Retina (tissue), 1 donor: ENCODE measurements at regions not wholly inside any gene's neighbourhood (a gene's known extent, or its start where the extent isn't known, plus 50 kb on each side); places are given as distances from the start of the nearest gene placed in this dataset.
"Not testable (repeated sequence)": the region's sequence is repeated elsewhere in the genome, so short reads cannot be mapped to it uniquely, and the experiment has no call there.

Source experiments
- DNase-seq: peaks from one replicate; pipeline ENCODE4 v3.0.0-alpha.2; 2016

DNA sequence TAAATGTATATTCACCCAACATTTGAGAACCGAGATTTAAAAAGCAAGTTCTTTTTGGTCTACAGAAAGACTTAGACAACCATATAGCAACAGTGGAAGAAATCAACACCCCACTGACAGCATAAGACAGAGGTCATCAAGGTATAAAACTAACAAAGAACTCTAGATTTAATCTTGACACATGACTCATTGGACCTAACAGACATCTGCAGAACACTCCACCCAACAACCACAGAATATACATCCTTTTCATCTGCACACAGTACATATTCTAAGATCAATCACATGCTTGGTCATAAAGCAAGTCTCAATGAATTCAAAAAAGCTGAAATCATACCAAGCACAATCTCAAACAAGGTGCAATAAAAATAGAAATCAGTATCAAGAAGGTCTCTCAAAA is 65.8 kb downstream of the SPIN4 start:
- no peak for DNase-seq

DNA sequence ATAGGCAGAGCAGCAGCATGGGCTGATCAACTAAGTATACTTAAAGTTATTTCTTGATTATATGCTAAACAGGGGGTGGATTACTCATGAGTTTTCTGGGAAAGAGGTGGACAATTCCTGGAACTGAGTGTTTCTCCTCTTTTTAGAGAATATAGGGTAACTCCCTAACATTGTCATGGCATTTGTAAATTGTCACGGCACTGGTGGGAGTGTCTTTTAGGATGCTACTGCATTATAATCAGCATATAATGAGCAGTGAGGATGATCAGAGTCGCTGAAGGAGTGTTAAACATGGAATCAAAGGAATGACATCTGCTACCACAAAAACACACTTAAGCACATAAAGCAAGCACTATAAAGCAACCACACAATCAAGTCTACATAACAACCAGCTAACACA is 66.5 kb downstream of the SPIN4 start:
- DNase-seq = no peak

GRCh38 chrX:63283348-63283747 is 67.8 kb downstream of the SPIN4 start:
- DNase-seq = no peak

- DNase-seq = no peak
Observed at GRCh38 chrX:63282828-63283227, 68.3 kb downstream of the SPIN4 start.

- no peak for DNase-seq
Observed at GRCh38 chrX:63282077-63282476, 69.1 kb downstream of the SPIN4 start.

- DNase-seq = no peak
Observed at GRCh38 chrX:63281465-63281864, 69.7 kb downstream of the SPIN4 start.

GRCh38 chrX:63277394-63277793 is 73.7 kb downstream of the SPIN4 start:
- not testable (repeated sequence) for DNase-seq

- DNase-seq = peak; percentile 12
Observed at GRCh38 chrX:63275127-63275526, 76.0 kb downstream of the SPIN4 start.

GRCh38 chrX:63270873-63271272 is 80.3 kb downstream of the SPIN4 start:
- DNase-seq = no peak

GRCh38 chrX:63258144-63258543 is 93.0 kb downstream of the SPIN4 start:
- DNase-seq = no peak

- DNase-seq = peak; percentile 11
Observed at GRCh38 chrX:63250253-63250868, 100.8 kb downstream of the SPIN4 start.

GRCh38 chrX:63242689-63243088 is 108.4 kb downstream of the SPIN4 start:
- DNase-seq = not testable (repeated sequence)

GRCh38 chrX:63235963-63236362 is 115.2 kb downstream of the SPIN4 start:
- DNase-seq = not testable (repeated sequence)

DNA sequence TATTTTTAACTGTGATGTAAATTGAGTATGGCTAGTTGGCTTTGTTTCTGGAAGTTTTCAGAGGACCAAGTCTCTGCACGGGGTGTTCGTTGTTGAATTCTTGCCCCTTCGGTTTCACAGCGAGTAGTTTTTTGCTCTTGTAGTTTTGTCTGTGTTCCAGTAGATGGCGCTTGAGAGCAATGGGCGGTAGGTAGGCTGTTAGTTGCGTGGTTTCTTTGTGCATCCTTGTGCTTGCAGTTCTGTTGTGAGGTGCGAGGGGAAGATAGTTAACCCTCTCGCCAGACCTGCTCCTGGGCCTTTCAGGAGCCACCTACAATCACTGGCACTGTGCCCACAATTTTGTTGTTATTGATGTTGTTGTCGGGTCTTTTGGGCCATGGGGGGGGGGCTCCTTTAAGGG is 118.1 kb downstream of the SPIN4 start:
- not testable (repeated sequence) for DNase-seq

DNA sequence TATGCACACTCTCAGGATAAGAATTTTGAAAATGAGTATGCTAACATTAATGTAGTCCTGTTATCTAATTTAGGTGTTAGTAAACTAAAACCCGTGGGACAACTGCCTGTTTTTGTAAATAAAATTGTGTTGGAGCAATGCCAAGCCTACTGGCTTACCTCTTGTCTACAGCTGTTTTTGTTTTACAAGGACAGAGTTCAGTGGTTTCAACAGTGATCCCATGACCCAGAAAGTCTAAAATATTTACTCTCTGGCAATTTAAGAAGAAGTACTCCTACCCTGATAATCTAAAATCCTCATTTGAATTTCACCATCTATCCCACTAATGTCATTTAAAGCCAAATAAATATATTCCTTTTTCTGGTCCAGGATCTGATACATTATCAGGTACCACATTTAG is 132.9 kb downstream of the SPIN4 start:
- not testable (repeated sequence) for DNase-seq

- not testable (repeated sequence) for DNase-seq
Observed at GRCh38 chrX:63217549-63217948, 133.6 kb downstream of the SPIN4 start.

GRCh38 chrX:63209645-63210044 is 141.5 kb downstream of the SPIN4 start:
- not testable (repeated sequence) for DNase-seq

GRCh38 chrX:63209128-63209527 is 142.0 kb downstream of the SPIN4 start:
- not testable (repeated sequence) for DNase-seq

DNA sequence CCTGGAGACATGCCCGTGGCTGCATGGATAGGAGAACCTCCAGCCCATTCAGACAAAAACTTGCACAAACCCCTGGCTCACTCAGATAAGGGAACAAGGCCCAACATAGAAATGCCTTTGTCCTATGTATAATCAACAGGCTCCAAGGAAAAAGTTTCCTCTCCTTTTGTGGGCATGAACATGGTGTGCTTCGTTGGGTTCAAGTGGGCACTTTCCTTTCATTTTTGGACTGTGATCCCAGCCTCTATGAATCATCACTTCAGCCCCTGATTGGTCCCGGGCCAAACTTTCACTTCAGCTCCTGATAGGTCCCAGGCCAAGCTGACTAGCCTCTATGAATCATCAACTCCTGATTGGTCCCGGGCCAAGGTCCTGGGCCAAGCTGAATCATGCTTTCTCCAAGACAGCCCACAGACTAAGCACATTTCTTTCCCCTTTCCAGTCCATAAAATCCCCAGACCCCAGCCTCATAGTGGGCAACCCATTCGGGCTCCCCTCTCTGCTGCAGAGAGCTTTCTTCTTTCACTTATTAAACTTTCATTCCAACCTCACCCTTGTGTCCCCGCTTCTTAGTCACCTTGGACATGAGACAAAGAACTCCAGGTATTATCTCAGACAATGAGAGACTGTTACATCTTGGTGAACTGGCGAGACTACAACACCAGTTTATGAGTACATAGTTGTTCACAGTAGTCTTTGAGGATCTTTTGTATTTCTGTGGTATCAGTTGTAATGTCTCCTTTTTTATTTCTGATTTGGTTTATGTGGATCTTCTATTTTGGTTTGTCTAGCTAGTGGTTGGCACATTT is 146.7 kb downstream of the SPIN4 start:
- DNase-seq = not testable (repeated sequence)

GRCh38 chrX:63201987-63202386 is 149.1 kb downstream of the SPIN4 start:
- DNase-seq = not testable (repeated sequence)

DNA sequence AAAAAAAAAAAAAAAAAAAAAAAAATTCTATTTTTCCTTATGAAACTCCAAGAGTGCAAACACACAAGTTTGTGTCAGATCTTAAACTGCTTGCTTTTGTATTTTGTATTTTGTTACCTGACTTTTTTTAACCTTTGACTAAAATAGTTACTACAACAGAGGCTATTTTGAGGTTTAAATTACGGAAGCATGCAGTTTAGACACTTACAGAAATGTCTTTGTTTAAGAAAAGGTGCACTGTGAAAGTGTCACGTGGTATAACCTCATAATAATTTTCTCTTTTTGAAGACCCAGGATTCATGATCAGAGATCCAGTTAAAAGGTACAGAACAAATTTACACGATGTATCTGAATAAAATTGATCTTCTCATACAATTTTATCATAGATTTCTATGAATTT is 152.4 kb downstream of the SPIN4 start:
- DNase-seq = not testable (repeated sequence)

DNA sequence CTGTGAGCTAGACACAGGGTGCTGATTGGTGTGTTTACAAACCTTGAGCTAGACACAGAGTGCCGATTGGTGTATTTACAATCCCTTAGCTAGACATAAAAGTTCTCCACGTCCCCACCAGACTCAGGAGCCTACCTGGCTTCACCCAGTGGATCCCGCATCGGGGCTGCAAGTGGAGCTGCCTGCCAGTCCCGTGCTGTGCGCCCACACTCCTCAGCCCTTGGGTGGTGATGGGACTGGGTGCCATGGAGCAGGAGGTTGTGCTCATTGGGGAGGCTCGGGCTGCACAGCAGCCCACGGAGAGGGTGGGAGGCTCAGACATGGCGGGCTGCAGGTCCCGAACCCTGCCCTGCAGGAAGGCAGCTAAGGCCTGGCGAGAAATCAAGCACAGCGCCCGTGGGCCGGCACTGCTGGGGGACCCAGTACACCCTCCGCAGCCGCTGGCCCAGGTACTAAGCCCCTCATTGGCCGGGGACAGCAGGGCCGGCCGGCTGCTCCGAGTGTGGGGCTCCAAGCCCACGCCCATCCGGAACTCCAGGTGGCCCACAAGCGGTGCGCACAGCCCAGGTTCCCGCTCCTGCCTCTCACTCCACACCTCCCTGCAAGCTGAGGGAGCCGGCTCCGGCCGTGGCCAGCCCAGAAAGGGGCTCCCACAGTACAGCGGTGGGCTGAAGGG is 158.6 kb downstream of the SPIN4 start:
- not testable (repeated sequence) for DNase-seq

- DNase-seq = no peak
Observed at GRCh38 chrX:63186137-63186536, 165.0 kb downstream of the SPIN4 start.

- not testable (repeated sequence) for DNase-seq
Observed at GRCh38 chrX:63179852-63180251, 171.3 kb downstream of the SPIN4 start.
